ENCODE measurements at regions not wholly inside any gene's neighbourhood (a gene's known extent, or its start where the extent isn't known, plus 50 kb on each side); places are given as distances from the start of the nearest gene placed in this dataset.

GRCh38 chr9:18335825-18336224, 138.1 kb upstream of the ADAMTSL1 start:
- ATAC-seq (ENCODE audit: low read depth) (no peak), DNase-seq (ENCODE audit: low spot score in 2 of 2) (no peak)
- Mint-ChIP-seq H3K27me3 (no peaks in the 10 kb centered on the region), H3K36me3 (no peaks in the 10 kb centered on the region), H3K4me3 (no peak overlapping the region), H3K4me1 (no peaks in the 10 kb centered on the region), H3K9me3 (peaks cover 8% of the 10 kb centered on the region), H3K27ac (no peak overlapping the region)

GRCh38 chr9:18338042-18338441, 135.9 kb upstream of the ADAMTSL1 start:
- Mint-ChIP-seq H3K27ac (no peak overlapping the region), H3K9me3 (peaks cover 11% of the 10 kb centered on the region), H3K4me3 (no peak overlapping the region), H3K27me3 (no peaks in the 10 kb centered on the region), H3K4me1 (no peaks in the 10 kb centered on the region), H3K36me3 (no peaks in the 10 kb centered on the region)
- DNase-seq (ENCODE audit: low spot score in 2 of 2) (no peak), ATAC-seq (ENCODE audit: low read depth) (no peak)

DNA sequence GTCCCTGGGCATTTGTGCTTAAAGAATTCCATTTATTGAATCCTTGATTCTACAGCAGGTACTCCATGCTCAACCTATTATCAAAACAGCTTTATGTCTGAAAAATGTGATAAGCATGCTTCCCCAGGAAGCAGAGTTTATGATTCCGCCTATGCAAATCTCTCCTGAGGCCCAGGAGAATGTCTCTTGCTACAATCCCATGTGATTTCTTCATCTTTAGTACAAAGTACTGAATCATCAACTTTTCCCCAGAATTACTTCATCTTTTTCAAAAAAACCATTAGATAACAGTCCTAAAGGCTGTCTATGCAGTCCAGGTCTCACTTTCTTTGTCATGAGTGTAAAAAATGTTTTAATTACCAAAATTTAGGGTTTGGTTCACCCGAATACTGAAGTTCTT, 130.2 kb upstream of the ADAMTSL1 start:
- ATAC-seq (ENCODE audit: low read depth) (no peak), DNase-seq (ENCODE audit: low spot score in 2 of 2) (no peak)
- H3K27me3 Mint-ChIP-seq = no peaks in the 10 kb centered on the region
- H3K27ac Mint-ChIP-seq = no peak overlapping the region
- H3K36me3 Mint-ChIP-seq = no peaks in the 10 kb centered on the region
- no peaks in the 10 kb centered on the region for H3K4me1 Mint-ChIP-seq
- H3K4me3 Mint-ChIP-seq = no peak overlapping the region
- peaks cover 11% of the 10 kb centered on the region for H3K9me3 Mint-ChIP-seq

DNA sequence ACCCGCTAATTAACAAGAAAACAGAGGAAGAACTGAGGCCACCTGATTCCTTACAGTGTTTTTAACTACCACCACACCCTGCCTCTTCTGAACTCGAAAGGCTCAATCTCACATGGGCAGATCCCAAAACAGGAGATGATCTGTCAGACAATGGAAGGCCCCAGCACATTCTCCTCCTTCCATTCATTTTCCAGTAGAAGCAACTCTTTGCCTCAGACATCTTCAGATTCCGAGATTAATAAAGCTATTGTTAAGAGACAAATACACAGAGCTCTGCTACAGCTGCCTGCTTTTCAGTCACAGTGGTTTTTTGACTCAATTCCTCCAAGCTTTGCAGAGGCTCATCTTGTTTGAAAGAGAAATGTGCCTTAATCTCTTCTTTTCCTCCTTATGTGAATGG, 127.2 kb upstream of the ADAMTSL1 start:
- Mint-ChIP-seq H3K9me3 (no peaks in the 10 kb centered on the region), H3K36me3 (no peaks in the 10 kb centered on the region), H3K27ac (no peak overlapping the region), H3K4me1 (no peaks in the 10 kb centered on the region), H3K27me3 (no peaks in the 10 kb centered on the region), H3K4me3 (no peak overlapping the region)
- ATAC-seq (ENCODE audit: low read depth) (no peak), DNase-seq (ENCODE audit: low spot score in 2 of 2) (no peak)

DNA sequence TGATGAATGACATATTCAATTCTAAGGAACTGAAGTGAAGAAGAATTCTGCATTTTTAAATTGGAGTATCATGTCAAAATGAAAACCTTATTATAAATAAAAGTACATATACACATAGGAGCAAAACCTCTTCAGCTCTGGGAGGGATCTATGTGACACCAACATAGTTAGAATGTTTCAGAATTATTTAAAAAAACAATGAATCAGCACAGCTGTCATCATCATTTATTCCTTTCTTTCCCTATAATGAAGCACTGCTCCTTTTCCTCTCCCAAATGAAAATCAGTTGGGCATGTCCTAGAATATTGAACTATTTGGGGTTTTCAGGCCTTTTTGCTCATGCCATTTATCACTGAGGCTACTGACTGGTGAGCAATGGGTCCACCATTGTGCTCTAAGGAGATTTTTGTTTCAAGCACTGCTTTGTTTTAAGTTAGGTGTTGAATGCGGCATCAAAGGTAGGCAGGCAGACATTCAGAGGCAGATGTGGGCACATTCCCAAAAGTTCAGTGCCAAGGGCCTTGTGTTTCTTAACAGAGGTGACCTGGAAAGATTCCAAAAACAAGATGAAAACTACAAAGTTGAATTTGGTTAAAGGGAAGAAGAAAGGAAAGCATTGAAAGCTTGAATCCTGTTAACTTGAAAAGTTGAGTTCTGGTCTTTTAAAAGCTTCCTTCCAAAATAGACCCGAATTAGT, 126.4 kb upstream of the ADAMTSL1 start:
- Mint-ChIP-seq H3K4me1 (no peaks in the 10 kb centered on the region), H3K36me3 (no peaks in the 10 kb centered on the region), H3K4me3 (no peak overlapping the region), H3K27ac (no peak overlapping the region), H3K27me3 (no peaks in the 10 kb centered on the region), H3K9me3 (no peaks in the 10 kb centered on the region)
- ATAC-seq (ENCODE audit: low read depth) = no peak
- no peak for DNase-seq (ENCODE audit: low spot score in 2 of 2)

GRCh38 chr9:18348083-18348475, 125.9 kb upstream of the ADAMTSL1 start:
- ATAC-seq (ENCODE audit: low read depth) = no peak
- no peak overlapping the region for H3K4me3 Mint-ChIP-seq
- H3K4me1 Mint-ChIP-seq = no peaks in the 10 kb centered on the region
- no peaks in the 10 kb centered on the region for H3K9me3 Mint-ChIP-seq
- no peaks in the 10 kb centered on the region for H3K27me3 Mint-ChIP-seq
- no peaks in the 10 kb centered on the region for H3K36me3 Mint-ChIP-seq
- no peak for DNase-seq (ENCODE audit: low spot score in 2 of 2)
- no peak overlapping the region for H3K27ac Mint-ChIP-seq

DNA sequence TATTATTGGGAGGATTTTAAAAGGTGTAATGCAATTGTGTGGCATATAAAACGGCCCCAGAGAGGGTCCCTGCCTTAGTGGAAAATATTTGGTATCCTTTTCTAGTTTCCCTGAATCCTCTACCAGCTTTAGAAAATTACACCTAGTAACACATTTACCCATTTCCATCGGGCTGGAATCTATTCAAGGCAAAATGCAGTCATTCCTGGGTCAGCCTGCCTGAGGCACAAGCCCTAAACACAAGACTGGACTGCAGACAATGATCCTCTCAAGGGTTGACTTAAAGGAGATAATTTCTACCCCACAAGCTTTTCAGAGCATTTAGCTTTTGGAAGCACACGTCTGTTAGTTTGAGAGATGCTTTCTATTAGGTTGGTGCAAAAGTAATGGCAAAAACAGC, 124.4 kb upstream of the ADAMTSL1 start:
- Mint-ChIP-seq H3K36me3 (no peaks in the 10 kb centered on the region), H3K27ac (no peak overlapping the region), H3K4me3 (no peak overlapping the region), H3K4me1 (no peaks in the 10 kb centered on the region), H3K27me3 (no peaks in the 10 kb centered on the region), H3K9me3 (no peaks in the 10 kb centered on the region)
- ATAC-seq (ENCODE audit: low read depth) = no peak
- no peak for DNase-seq (ENCODE audit: low spot score in 2 of 2)

DNA sequence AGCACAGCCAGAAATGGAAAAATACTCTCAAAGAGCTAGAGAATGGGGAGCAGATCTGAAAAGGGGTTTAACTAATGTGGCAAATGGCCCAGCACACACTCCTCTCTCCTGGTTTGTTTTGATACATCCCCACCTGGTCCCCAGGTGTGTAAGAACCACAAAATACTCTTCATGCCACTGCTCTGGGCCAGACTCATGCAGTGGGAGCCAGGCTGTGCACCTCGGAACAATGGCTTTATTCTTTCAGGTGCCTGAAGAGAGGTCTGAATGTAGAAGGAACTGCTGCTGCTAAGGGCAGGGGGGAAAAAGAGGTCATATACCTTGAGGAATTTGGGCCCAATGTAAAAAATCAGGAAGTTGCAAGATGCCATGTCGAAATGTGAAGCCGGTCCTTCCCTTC, 123.9 kb upstream of the ADAMTSL1 start:
- H3K4me3 Mint-ChIP-seq = no peak overlapping the region
- H3K36me3 Mint-ChIP-seq = no peaks in the 10 kb centered on the region
- no peaks in the 10 kb centered on the region for H3K27me3 Mint-ChIP-seq
- H3K27ac Mint-ChIP-seq = no peak overlapping the region
- no peaks in the 10 kb centered on the region for H3K4me1 Mint-ChIP-seq
- ATAC-seq (ENCODE audit: low read depth) (no peak), DNase-seq (ENCODE audit: low spot score in 2 of 2) (no peak)
- no peaks in the 10 kb centered on the region for H3K9me3 Mint-ChIP-seq

- no peaks in the 10 kb centered on the region for H3K36me3 Mint-ChIP-seq
- ATAC-seq (ENCODE audit: low read depth) (no peak), DNase-seq (ENCODE audit: low spot score in 2 of 2) (no peak)
- no peaks in the 10 kb centered on the region for H3K9me3 Mint-ChIP-seq
- H3K27me3 Mint-ChIP-seq = no peaks in the 10 kb centered on the region
- H3K27ac Mint-ChIP-seq = no peak overlapping the region
- no peaks in the 10 kb centered on the region for H3K4me1 Mint-ChIP-seq
- H3K4me3 Mint-ChIP-seq = no peak overlapping the region
Measured at GRCh38 chr9:18350995-18351595, 122.9 kb upstream of the ADAMTSL1 start.

- no peaks in the 10 kb centered on the region for H3K4me1 Mint-ChIP-seq
- H3K27ac Mint-ChIP-seq = no peak overlapping the region
- no peaks in the 10 kb centered on the region for H3K27me3 Mint-ChIP-seq
- no peaks in the 10 kb centered on the region for H3K36me3 Mint-ChIP-seq
- ATAC-seq (ENCODE audit: low read depth) (no peak), DNase-seq (ENCODE audit: low spot score in 2 of 2) (no peak)
- H3K9me3 Mint-ChIP-seq = no peaks in the 10 kb centered on the region
- H3K4me3 Mint-ChIP-seq = no peak overlapping the region
Measured at GRCh38 chr9:18352711-18353110, 121.2 kb upstream of the ADAMTSL1 start.

DNA sequence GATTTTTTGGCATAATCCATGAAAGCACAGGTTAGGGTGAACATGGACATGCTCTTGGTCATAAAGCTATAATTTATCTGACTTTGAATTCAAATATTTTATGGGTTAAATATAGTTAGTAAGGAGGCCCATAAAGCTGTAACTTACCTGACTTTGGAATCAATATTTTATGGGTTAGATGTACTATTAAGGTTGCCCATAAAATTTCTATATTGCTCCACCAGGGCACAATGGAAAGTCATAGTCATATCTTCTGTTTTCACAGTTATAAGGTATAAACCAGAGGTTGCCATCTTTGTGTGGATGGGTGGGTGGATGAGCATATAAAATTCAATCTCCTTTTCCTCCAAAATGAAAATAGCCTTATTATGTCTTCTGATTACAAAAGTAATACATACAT, 120.5 kb upstream of the ADAMTSL1 start:
- no peaks in the 10 kb centered on the region for H3K9me3 Mint-ChIP-seq
- H3K36me3 Mint-ChIP-seq = no peaks in the 10 kb centered on the region
- DNase-seq (ENCODE audit: low spot score in 2 of 2) (no peak), ATAC-seq (ENCODE audit: low read depth) (no peak)
- H3K27me3 Mint-ChIP-seq = no peaks in the 10 kb centered on the region
- H3K4me1 Mint-ChIP-seq = no peaks in the 10 kb centered on the region
- no peak overlapping the region for H3K27ac Mint-ChIP-seq
- no peak overlapping the region for H3K4me3 Mint-ChIP-seq

DNA sequence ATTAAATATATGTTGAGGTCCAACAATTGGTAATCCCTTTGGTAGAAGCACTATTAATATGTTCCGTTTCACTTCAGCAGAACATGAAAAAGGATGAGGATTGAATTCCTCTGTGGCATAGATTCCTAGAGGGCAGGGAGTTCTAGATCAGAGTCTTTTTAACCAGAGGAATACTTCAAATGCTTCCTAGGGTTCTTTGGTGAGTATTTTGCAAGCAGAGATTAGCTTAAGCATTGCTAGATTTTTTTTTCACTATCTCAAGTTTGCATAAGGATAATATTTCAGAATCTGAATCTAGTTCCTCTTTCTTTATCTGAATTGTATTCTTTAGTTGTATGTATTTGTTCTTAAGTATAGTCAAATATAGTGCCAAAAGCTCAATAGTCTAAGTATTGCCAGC, 116.6 kb upstream of the ADAMTSL1 start:
- H3K27ac Mint-ChIP-seq = no peak overlapping the region
- no peak for DNase-seq (ENCODE audit: low spot score in 2 of 2)
- ATAC-seq (ENCODE audit: low read depth) = no peak
- H3K4me1 Mint-ChIP-seq = no peaks in the 10 kb centered on the region
- no peaks in the 10 kb centered on the region for H3K27me3 Mint-ChIP-seq
- no peaks in the 10 kb centered on the region for H3K9me3 Mint-ChIP-seq
- no peak overlapping the region for H3K4me3 Mint-ChIP-seq
- H3K36me3 Mint-ChIP-seq = no peaks in the 10 kb centered on the region

- Mint-ChIP-seq H3K4me3 (no peak overlapping the region), H3K27me3 (no peaks in the 10 kb centered on the region), H3K36me3 (no peaks in the 10 kb centered on the region), H3K9me3 (no peaks in the 10 kb centered on the region), H3K27ac (no peak overlapping the region), H3K4me1 (no peaks in the 10 kb centered on the region)
- DNase-seq (ENCODE audit: low spot score in 2 of 2) (no peak), ATAC-seq (ENCODE audit: low read depth) (no peak)
Measured at GRCh38 chr9:18358325-18358724, 115.6 kb upstream of the ADAMTSL1 start.

DNA sequence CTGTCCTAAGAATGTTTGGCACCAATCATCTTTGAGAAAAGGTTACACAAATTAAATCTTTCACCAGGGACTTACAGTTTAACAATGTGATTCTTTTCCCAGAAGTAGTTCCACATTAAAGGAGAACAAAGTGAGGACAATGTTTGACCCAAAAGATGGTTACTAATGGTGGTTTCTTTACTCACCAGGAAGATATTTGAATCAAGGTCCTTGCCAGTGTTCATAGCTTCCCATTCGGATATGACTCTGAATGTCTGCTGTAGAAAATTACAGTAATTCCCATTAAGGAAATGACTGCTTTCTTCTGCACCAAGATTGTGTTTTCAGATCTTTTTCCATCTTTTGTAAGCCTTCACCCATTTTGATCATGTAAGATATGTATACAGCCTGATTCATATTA, 114.6 kb upstream of the ADAMTSL1 start:
- Mint-ChIP-seq H3K9me3 (no peaks in the 10 kb centered on the region), H3K4me3 (no peak overlapping the region), H3K36me3 (no peaks in the 10 kb centered on the region), H3K4me1 (no peaks in the 10 kb centered on the region), H3K27me3 (no peaks in the 10 kb centered on the region), H3K27ac (no peak overlapping the region)
- DNase-seq (ENCODE audit: low spot score in 2 of 2) (no peak), ATAC-seq (ENCODE audit: low read depth) (no peak)

DNA sequence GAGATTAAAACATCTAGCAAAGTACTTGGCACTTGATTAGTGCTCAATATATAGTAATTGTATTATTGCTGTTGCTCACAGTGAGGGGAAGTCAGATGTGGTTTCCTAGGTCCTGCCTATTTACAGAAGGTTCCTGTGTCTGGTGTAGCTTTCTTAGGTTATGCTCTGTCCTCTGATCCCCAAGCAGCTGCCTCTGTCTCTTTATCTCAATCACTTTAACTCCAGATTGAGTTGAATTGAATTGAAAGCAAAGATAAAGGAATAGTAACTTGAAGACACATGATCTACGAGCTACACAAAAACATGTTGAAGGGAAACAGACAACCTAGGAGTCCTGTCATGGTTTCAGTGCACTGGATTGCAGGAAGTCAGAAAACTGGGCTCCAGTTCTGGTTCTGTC, 113.9 kb upstream of the ADAMTSL1 start:
- peaks cover 1% of the 10 kb centered on the region for H3K9me3 Mint-ChIP-seq
- H3K4me1 Mint-ChIP-seq = no peaks in the 10 kb centered on the region
- no peaks in the 10 kb centered on the region for H3K27me3 Mint-ChIP-seq
- no peak overlapping the region for H3K4me3 Mint-ChIP-seq
- no peak for ATAC-seq (ENCODE audit: low read depth)
- H3K27ac Mint-ChIP-seq = no peak overlapping the region
- no peak for DNase-seq (ENCODE audit: low spot score in 2 of 2)
- H3K36me3 Mint-ChIP-seq = no peaks in the 10 kb centered on the region

Measured in memory B cell (primary cell).